WI38 (cell line): ENCODE measurements at regions not wholly inside any gene's neighbourhood (a gene's known extent, or its start where the extent isn't known, plus 50 kb on each side); places are given as distances from the start of the nearest gene placed in this dataset.

Experiments used
- H3K4me3 ChIP-seq: 2 replicates; pipeline ENCODE4 v1.5.1; 2011; ENCODE audit warnings: low read depth, mild to moderate bottlenecking, control low read depth, low read length
- TF ChIP-seq, protein P1 (sequence below): IDR thresholded peaks from 2 replicates; pipeline ENCODE4 v1.5.1; 2012; ENCODE audit warnings: low read depth, mild to moderate bottlenecking, control low read depth, low read length

DNA sequence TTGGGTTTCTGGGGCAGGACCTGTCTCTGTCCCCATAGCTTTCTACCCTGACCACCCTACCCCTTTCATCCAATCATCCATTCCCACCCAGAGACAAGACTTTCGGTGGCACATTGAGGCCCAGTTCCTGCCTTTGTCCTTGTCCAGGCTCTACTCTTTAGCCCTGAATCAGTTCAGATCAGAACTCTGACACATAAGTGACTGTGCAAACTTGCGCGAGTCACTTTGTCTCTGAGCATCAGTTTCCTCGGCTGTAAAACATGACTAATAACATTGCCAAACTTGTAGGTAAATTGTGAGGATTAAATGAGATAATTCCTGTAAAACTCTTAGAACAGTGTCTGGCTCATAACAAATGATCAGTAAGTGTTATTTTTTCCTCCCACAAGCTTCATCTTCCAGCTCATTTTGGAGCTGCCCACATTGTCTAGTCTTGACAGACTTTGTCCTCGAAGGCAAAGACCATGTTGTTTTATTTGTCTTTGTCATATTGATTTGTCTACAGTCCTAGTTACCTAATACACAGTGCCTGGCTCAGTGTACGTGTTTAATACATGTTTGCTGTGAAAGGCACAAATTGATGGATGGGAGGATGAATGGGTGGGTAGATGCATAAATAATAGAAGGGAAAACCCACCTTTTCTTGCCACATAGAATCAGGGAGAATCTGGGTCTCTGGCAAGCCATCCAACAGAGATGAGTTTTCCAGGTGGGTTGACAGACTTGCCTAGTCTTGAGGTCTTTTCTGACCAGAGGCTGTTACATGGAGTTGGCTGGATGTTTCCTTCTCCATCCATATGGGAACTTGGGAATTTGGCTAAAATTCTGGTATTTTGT lies 262.9 kb downstream of the OMA1 start:
- H3K4me3 ChIP-seq = no peak overlapping the region
- TF ChIP-seq, protein P1, sequence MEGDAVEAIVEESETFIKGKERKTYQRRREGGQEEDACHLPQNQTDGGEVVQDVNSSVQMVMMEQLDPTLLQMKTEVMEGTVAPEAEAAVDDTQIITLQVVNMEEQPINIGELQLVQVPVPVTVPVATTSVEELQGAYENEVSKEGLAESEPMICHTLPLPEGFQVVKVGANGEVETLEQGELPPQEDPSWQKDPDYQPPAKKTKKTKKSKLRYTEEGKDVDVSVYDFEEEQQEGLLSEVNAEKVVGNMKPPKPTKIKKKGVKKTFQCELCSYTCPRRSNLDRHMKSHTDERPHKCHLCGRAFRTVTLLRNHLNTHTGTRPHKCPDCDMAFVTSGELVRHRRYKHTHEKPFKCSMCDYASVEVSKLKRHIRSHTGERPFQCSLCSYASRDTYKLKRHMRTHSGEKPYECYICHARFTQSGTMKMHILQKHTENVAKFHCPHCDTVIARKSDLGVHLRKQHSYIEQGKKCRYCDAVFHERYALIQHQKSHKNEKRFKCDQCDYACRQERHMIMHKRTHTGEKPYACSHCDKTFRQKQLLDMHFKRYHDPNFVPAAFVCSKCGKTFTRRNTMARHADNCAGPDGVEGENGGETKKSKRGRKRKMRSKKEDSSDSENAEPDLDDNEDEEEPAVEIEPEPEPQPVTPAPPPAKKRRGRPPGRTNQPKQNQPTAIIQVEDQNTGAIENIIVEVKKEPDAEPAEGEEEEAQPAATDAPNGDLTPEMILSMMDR = no peak

DNA sequence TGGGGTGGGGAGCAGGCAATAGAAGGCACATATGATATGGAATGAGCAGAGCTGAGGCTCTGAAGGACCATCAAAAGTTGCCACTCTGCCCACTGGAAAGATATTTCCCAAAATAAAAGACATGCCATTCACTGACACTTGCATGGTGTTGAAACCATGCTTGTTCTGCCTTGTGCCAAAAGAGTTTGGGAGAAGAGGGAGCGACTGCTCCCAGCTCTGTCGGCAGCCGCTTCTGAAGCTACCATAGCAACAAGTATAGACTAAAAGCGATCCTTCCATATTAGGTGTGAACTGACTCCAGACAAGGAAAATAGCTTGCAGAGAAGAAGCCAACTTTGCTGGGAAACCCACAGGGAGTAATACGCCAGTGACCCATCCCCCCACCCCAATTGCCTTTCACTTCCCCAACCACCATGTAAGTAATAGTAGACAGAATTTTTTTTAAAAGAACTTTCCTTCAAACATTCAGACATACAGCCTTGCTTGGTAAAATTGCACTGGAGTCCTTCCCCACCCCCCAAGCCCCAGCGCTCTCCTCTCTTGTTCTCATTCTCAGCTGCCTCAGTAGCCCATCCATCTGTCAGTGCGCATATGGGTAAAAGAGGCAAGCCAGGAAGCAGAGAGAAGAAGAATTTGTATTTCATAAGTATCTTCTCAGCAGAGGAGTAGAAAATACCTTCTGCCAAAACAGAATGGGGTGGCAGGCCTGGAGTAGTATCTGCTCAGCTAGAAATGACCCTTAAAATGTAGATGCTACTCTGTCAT lies 263.7 kb downstream of the OMA1 start:
- TF ChIP-seq, protein P1 = no peak

DNA sequence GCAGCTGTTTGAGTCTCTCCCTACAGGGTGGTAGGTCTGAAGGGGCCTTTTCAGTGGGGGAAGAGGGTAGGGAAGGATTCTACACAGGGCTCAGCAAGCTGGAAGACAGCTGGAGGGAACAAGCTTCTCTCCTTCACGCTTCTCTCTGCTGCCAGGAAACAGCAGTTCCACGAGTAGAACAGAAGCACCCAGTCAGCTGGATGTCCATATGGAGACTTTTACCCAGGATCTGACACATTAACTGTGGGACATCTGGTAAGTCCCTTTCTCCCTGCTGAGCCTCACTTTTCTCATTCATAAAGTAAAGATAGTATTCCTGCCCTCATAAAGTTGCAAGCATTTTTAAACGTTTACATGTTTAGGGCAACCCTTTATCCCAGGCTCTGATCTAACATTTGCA lies 280.3 kb downstream of the OMA1 start:
- H3K4me3 ChIP-seq = no peak overlapping the region
- TF ChIP-seq, protein P1 = no peak

More for the DNA sequence above, 263.7 kb downstream of the OMA1 start:
- H3K4me3 ChIP-seq = no peak overlapping the region

DNA sequence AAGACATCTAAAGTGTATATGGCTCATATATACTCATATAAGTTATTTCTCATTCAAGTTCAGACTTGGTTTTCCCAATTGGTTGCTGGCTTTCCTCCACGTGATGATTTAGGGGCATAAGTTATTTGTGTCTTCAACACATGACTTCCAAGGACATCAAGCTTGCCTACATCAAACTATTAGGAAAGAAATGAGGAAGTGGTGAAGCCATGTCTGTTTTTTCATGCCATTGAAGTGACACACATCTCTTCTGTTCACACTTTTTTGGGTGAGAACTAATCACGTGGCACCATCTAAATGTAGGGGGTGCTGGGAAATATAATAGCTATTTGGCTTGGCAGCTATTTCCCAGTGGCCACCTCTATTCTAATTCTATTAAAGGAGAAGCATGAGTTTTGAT lies 282.1 kb downstream of the OMA1 start:
- TF ChIP-seq, protein P1 = no peak
- H3K4me3 ChIP-seq = no peak overlapping the region

DNA sequence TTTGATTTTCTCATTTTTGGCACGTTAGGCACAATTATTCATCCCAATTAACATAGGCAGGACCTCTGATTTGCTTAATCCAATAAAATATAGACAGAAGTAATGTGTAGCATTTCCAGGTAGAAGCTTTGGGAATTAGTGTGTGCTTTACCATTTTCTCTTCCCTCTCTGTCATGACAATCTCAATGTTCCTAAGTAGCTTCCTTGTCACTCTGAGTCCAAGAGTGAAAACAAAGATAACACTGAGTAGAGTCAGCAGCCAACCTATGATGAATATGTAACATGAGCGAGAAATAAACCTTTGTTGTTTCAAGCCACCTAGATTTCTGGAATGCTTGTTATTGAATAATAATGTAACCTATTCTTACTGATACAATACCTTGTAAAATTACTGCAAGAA lies 283.8 kb downstream of the OMA1 start:
- no peak overlapping the region for H3K4me3 ChIP-seq
- TF ChIP-seq, protein P1 = no peak

DNA sequence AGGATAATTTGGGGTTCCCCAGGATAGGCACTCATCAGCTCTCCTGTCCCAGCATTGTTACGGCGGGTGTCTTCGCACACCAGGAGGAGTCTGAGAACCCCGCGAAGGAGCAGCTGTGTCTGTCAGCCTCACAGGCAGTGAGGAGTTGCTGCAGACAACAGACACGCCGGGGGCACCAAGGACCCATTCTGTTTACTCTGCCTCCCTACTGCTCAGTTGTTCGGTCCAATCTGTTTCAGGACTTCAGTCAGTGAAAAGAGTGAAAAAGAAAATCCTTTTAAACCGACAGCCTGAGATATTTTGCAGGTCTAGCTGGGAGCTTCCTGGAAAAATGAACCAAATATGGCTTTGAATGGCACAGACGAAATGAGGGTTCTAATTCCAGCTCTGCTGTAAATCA lies 288.4 kb downstream of the OMA1 start:
- no peak overlapping the region for H3K4me3 ChIP-seq

DNA sequence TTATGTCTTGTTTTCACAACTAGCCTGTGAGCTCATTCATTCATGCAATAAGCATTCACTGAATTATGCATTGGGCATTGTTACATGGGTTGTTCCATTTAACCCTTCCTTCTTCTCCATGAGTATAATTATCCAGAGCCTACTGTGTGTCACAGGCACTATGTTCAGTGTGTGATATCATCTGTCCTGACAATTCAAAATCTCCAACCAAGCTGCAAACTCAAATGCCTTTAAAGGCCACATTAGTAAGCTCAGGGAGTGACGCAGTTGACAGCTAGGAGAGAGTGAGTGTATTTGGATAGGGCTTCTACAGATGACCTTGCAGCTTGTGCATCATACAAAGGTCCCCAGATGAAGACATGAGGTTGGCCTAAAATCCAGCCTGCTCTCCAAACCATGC lies 289.5 kb downstream of the OMA1 start:
- TF ChIP-seq, protein P1 = no peak
- H3K4me3 ChIP-seq = no peak overlapping the region

More for the DNA sequence above, 288.4 kb downstream of the OMA1 start:
- TF ChIP-seq, protein P1 = no peak
